Adrenal gland (tissue), 9 donors: ENCODE measurements at regions not wholly inside any gene's neighbourhood (a gene's known extent, or its start where the extent isn't known, plus 50 kb on each side); places are given as distances from the start of the nearest gene placed in this dataset.
A peak's percentile ranks its signal among the peaks of the same experiment; 100 is the strongest.

Experiments used
- DNase-seq, 7 donors: peaks; one replicate each; pipeline ENCODE4 v3.0.0-alpha.2; 2019 to 2020
- H3K27ac ChIP-seq, 5 donors: fragments of 200-600 bp; sonication (generic) in 4 of 5; 1 replicate in 3 of 5; 2 replicates in 2 of 5; pipeline versions ENCODE4 v1.5.1 to v1.8.0; 2016 to 2020; ENCODE audit warnings: mild to moderate bottlenecking in 1 of 5
- H3K27me3 ChIP-seq: fragments of 200-600 bp; 2 replicates; pipeline ENCODE4 v1.8.0; 2021
- H3K36me3 ChIP-seq, 2 donors: fragments of 200-600 bp; replicated peaks in 1 of 2; 1 replicate in 1 of 2; 2 replicates in 1 of 2; pipeline versions ENCODE4 v1.5.1 to v1.8.0; 2018 to 2022
- H3K4me1 ChIP-seq, 2 donors: fragments of 200-600 bp; replicated peaks in 1 of 2; 1 replicate in 1 of 2; 2 replicates in 1 of 2; pipeline versions ENCODE4 v1.5.1 to v1.8.0; 2018 to 2021
- H3K4me3 ChIP-seq, 4 donors: fragments of 200-600 bp; sonication (generic) in 3 of 4; one replicate each; pipeline ENCODE4 v1.5.1; 2016 to 2018
- H3K9me3 ChIP-seq, 3 donors: fragments of 200-600 bp; sonication (generic) in 1 of 3; replicated peaks in 1 of 3; 1 replicate in 2 of 3; 2 replicates in 1 of 3; pipeline versions ENCODE4 v1.5.1 to v1.8.0; 2016 to 2021
- POLR2A ChIP-seq, 2 donors: fragments of 450-650 bp; IDR thresholded peaks; one replicate each; pipeline ENCODE4 v1.6.1; 2017; ENCODE audit warnings: antibody characterized with exemption in 2 of 2, mild to moderate bottlenecking in 2 of 2, moderate library complexity in 1 of 2
- WGBS, 4 donors: extraction: QIAGEN DNeasy Blood & Tissue Kit in 2 of 4; methylation state at CpG; one replicate each; pipeline versions ENCODE4 v1.1.5 to v1.1.7; 2013 to 2017; 5-methylcytosine and 5-hydroxymethylcytosine counted together
- intact Hi-C, 2 donors: fragments of 100-400 bp; cut with DNase I; formaldehyde crosslinking; loops; one replicate each; pipeline versions ENCODE4 v1.14.1 to v1.15.0; 2022 to 2023
- TF ChIP-seq, protein P1 (sequence below), 6 experiments: fragments of 450-650 bp in 4 of 6; fragments of 200-600 bp in 2 of 6; sonication (generic) in 1 of 6; IDR thresholded peaks; 1 replicate in 5 of 6; 2 replicates in 1 of 6; pipeline versions ENCODE4 v1.5.1 to v1.8.0; 2016 to 2021; ENCODE audit warnings: antibody characterized with exemption in 6 of 6, mild to moderate bottlenecking in 2 of 6, moderate library complexity in 1 of 6
- donor health status: healthy with polysubstance abuse.
- donor health status: Bipolar disorder and iron deficiency.
- donor health status: DM: yes; HTN: yes; CAD: no.
- donor health status: DM: no; HTN: no; CAD: no.
- donor health status: DM: no; HTN: no; CAD: no.

DNA sequence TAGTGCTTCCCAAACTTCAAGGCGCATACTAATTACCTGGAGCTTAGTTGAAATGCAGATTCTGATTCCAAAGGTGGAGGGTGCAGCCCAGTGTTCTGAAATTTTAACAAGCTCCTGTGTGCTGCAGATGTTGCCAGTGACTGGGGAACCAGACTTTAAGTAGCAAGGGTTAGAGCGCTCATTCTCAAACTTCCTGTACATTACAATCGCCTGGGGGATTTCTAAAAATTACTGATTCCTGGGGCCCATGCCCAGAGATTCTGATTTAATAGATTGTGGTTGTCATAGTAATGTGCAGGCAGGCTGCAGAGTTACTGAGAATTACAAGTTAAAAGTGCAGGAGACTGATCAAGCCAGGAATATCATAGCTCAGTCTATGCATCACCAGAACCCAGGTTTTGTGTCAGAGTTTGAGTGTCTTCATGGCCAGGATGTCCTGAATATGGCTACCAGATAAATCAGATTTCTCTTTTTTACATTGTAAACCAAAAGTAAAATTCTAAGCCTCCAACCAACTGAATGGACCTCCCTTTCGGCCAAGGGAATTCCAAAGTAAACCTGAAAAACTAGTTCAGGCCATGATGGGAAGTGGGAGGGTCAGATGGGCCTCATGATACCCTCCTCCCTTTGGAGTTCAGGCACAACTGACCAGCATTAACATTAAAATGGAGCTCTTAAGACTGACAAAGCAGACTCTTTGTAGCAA is 121.6 kb downstream of the ATXN3L start:
- intact Hi-C loops: no loop called here
- H3K4me3 ChIP-seq: no peak overlapping the region
- no peaks in the 10 kb centered on the region for H3K9me3 ChIP-seq
- peaks cover 0 to 12% of the 10 kb centered on the region in 2 donors for H3K4me1 ChIP-seq
- no peak overlapping the region for H3K27ac ChIP-seq
- DNase-seq: no peak
- TF ChIP-seq, protein P1, sequence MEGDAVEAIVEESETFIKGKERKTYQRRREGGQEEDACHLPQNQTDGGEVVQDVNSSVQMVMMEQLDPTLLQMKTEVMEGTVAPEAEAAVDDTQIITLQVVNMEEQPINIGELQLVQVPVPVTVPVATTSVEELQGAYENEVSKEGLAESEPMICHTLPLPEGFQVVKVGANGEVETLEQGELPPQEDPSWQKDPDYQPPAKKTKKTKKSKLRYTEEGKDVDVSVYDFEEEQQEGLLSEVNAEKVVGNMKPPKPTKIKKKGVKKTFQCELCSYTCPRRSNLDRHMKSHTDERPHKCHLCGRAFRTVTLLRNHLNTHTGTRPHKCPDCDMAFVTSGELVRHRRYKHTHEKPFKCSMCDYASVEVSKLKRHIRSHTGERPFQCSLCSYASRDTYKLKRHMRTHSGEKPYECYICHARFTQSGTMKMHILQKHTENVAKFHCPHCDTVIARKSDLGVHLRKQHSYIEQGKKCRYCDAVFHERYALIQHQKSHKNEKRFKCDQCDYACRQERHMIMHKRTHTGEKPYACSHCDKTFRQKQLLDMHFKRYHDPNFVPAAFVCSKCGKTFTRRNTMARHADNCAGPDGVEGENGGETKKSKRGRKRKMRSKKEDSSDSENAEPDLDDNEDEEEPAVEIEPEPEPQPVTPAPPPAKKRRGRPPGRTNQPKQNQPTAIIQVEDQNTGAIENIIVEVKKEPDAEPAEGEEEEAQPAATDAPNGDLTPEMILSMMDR (IDR thresholded peaks at IDR 0.05): no peak
- no peak for TF ChIP-seq POLR2A (IDR thresholded peaks at IDR 0.05)
- no peaks in the 10 kb centered on the region for H3K36me3 ChIP-seq
- no peaks in the 10 kb centered on the region for H3K27me3 ChIP-seq
- 80 to 89% (median 86%) methylated on average over 3 to 4 of the region's 4 CpGs for WGBS, 4 donors

DNA sequence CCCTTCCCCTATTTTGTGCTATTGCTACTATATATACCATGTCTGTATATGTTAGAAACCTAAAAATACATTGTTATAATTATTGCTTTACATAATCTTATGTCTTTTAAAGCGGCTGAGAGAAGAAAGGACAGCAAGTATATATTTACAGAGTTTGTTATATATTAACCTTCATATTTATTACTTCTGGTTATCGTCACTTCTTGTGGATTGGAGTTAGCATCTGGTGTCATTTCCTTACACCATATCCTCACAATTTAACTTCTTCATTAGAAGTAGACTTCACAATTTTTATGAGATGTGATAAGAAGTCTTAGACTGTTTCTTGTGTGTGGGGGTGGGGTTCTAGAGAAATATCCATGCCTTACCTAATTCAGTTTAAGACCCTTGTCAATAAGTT is 123.1 kb downstream of the ATXN3L start:
- H3K4me3 ChIP-seq: no peak overlapping the region
- TF ChIP-seq, protein P1 (IDR thresholded peaks at IDR 0.05): no peak
- no peak for TF ChIP-seq POLR2A (IDR thresholded peaks at IDR 0.05)

DNA sequence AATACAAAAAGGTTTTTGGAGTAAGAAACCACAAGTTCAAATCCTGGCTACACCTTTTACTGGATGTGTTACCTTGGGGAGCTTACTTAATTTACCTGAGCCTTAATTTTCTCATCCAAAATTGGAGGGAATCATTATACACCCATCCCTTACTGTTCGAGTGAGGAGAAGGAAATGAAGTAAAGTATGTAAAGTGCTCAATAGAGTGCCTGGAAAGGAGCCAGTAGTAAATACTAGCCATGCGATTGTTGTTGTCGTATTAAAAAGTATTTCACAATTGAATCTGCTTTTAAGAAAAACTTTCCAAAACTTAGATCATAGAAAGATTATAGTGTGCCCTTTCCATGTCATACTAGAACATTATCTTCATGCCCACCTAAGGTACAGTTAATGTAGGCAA is 124.5 kb downstream of the ATXN3L start:
- intact Hi-C loops: no loop called here
- H3K27ac ChIP-seq: no peak overlapping the region
- 48 to 67% (median 65%) methylated on average over 3 of the region's 3 CpGs for WGBS, 4 donors

More for the DNA sequence above, 123.1 kb downstream of the ATXN3L start:
- intact Hi-C loops: no loop called here
- 82 to 98% (median 89%) methylated on average over 2 of the region's 2 CpGs for WGBS, 4 donors
- Histone ChIP-seq H3K4me1 (peaks cover 0 to 12% of the 10 kb centered on the region in 2 donors), H3K27ac (no peak overlapping the region), H3K27me3 (no peaks in the 10 kb centered on the region), H3K9me3 (no peaks in the 10 kb centered on the region), H3K36me3 (no peaks in the 10 kb centered on the region)
- DNase-seq: no peak

DNA sequence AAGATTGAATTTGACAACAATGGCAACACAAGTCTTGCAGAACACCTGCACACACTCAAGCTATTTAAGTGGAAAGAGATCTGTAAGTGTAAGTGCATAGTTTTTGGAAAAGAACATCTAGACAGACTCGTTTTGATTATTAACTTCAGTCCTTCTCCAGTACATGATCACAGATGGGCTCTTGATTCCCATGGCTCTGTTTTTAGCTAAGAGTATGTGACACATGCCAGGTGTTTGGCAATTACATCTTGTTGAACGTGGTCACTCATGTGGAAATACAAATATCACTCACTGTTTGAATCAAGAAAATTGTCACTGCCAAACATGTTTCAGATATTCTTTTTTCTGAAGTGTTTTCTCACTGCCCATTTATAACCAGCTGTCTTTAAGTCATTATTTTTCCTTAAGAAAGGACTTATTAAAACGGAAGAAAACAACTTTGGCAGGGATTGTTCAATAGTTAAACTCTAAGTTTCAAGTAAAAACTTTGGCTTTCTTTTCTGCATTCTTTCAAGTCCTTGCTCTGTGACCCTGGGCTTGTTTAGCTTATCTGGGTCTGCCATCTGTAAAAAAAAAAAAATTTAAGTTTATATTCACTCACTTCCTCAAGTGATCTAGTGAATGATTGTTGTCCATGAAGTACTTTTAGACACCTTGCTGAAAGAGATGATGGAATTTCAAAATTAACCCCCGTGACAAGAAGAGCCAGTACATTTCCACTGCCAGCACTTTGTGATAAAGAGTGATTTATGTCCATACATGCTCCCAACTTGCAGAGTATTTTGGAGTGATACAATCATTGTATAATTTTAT is 125.4 kb downstream of the ATXN3L start:
- Histone ChIP-seq H3K4me1 (peaks cover 0 to 12% of the 10 kb centered on the region in 2 donors), H3K4me3 (no peak overlapping the region), H3K27ac (peak overlapping the region in 1 of 5 donors; percentile 46), H3K27me3 (no peaks in the 10 kb centered on the region), H3K9me3 (no peaks in the 10 kb centered on the region), H3K36me3 (no peaks in the 10 kb centered on the region)
- DNase-seq: peak in 1 of 7 donors; percentile 8
- intact Hi-C loops: no loop called here
- 19 to 34% (median 25%) methylated on average over 4 of the region's 4 CpGs for WGBS, 4 donors
- no peak for TF ChIP-seq POLR2A (IDR thresholded peaks at IDR 0.05)
- TF ChIP-seq, protein P1 (IDR thresholded peaks at IDR 0.05): no peak

More for the DNA sequence above, 124.5 kb downstream of the ATXN3L start:
- no peaks in the 10 kb centered on the region for H3K27me3 ChIP-seq
- peaks cover 0 to 12% of the 10 kb centered on the region in 2 donors for H3K4me1 ChIP-seq
- no peaks in the 10 kb centered on the region for H3K36me3 ChIP-seq
- H3K9me3 ChIP-seq: no peaks in the 10 kb centered on the region
- H3K4me3 ChIP-seq: no peak overlapping the region
- no peak for DNase-seq
- TF ChIP-seq, protein P1 (IDR thresholded peaks at IDR 0.05): no peak
- TF ChIP-seq POLR2A (IDR thresholded peaks at IDR 0.05): no peak
